Lower leg skin (tissue), 3 donors: ENCODE measurements at regions not wholly inside any gene's neighbourhood (a gene's known extent, or its start where the extent isn't known, plus 50 kb on each side); places are given as distances from the start of the nearest gene placed in this dataset.

Experiments
- POLR2A ChIP-seq, 2 donors: fragments of 450-650 bp; IDR thresholded peaks; one replicate each; pipeline ENCODE4 v1.6.1; 2016 to 2017; ENCODE audit warnings: antibody characterized with exemption in 2 of 2, mild to moderate bottlenecking in 1 of 2, moderate library complexity in 1 of 2
- TF ChIP-seq, protein P1 (sequence below), 3 donors: fragments of 450-650 bp; IDR thresholded peaks; one replicate each; pipeline ENCODE4 v1.5.1; 2016; ENCODE audit warnings: antibody characterized with exemption in 3 of 3, mild to moderate bottlenecking in 3 of 3, moderate library complexity in 2 of 3

DNA sequence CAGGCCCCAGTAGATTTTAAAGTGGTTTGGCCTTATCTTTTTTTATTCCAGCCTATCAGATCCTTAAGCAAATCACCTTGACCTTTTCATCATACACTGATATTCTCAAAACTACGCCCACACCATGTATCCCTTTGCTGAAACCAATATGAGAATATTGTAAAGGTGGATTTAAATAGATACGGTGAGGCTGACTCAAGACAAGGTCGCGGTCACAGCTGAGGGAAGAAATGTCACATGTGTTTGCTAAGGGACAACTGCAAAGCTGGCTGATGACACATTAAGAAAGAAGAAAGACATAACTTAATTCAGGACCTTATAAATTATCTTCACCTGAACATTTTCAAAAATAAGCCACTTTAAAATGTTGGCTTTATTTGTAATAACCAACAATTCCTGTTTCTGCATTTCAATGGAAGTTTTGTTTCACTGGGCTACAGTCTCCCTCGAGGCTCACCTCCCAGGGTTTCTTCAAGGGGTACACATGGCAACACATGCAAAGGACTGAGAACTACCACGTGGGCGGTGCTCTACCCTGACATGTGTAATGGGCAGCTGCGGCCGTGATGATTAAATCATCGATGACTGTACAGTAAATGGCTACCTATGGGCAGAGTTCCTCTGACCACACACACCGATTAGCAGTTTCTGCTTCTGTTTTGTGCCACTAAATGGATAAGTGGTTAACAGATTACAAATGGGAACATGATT is 189.5 kb downstream of the SIPA1L2 start:
- TF ChIP-seq, protein P1, sequence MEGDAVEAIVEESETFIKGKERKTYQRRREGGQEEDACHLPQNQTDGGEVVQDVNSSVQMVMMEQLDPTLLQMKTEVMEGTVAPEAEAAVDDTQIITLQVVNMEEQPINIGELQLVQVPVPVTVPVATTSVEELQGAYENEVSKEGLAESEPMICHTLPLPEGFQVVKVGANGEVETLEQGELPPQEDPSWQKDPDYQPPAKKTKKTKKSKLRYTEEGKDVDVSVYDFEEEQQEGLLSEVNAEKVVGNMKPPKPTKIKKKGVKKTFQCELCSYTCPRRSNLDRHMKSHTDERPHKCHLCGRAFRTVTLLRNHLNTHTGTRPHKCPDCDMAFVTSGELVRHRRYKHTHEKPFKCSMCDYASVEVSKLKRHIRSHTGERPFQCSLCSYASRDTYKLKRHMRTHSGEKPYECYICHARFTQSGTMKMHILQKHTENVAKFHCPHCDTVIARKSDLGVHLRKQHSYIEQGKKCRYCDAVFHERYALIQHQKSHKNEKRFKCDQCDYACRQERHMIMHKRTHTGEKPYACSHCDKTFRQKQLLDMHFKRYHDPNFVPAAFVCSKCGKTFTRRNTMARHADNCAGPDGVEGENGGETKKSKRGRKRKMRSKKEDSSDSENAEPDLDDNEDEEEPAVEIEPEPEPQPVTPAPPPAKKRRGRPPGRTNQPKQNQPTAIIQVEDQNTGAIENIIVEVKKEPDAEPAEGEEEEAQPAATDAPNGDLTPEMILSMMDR (IDR thresholded peaks at IDR 0.05) = no peak
- TF ChIP-seq POLR2A (IDR thresholded peaks at IDR 0.05) = no peak
